GM12878 (cell line): ENCODE measurements at regions not wholly inside any gene's neighbourhood (a gene's known extent, or its start where the extent isn't known, plus 50 kb on each side); places are given as distances from the start of the nearest gene placed in this dataset.

Experiments used
- ATAC-seq: fragments of 200-7000 bp; cut with Tn5 transposase; 3 replicates; pipeline ENCODE4 v1.9.1; 2020; ENCODE audit warnings: mild to moderate bottlenecking, moderate library complexity
- BruUV-seq: library from RNA; stranded (reverse); fragments of 400-500 nt; replicated peaks from 2 replicates; lab custom pipeline; 2021; lab: Mats Ljungman, UMichigan
- CTCF ChIA-PET: fragments of 300-600 bp; sonication (Branson Sonifier 250); formaldehyde crosslinking; extraction: SDS; loops from one replicate; lab custom pipeline; 2021; ENCODE audit warnings: inconsistent platforms; lab: Yijun Ruan, JAX
- POLR2A ChIA-PET: fragments of 350-600 bp; formaldehyde crosslinking; extraction: SDS; loops from one replicate; lab custom pipeline; 2021; ENCODE audit warnings: inconsistent platforms; lab: Charles Lee
- RAD21 ChIA-PET: fragments of 300-600 bp; sonication (Branson Sonifier 250); formaldehyde crosslinking; loops from one replicate; lab custom pipeline; 2023; ENCODE audit warnings: antibody characterized with exemption; ENCODE audit not compliant: unreplicated experiment; lab: Charles Lee
- SMC1A ChIA-PET: fragments of 300-600 bp; sonication (Branson Sonifier 250); formaldehyde crosslinking; loops from one replicate; lab custom pipeline; 2023; ENCODE audit not compliant: unreplicated experiment, uncharacterized antibody; lab: Charles Lee
- DNase-seq: peaks from one replicate; pipeline ENCODE4 v3.0.0-alpha.2; 2011; ENCODE audit warnings: low read depth, low spot score
- FAIRE-seq: peaks from 3 replicates; lab custom pipeline; 2011; peaks lifted over from hg19 to GRCh38; lab: Jason Lieb, UNC
- H2AFZ ChIP-seq: 2 replicates; pipeline ENCODE4 v1.6.0; 2011; ENCODE audit warnings: low read depth, low read length, control low read depth; ENCODE audit not compliant: control insufficient read depth
- H3K27ac ChIP-seq: 2 replicates; pipeline ENCODE4 v1.5.1; 2011; ENCODE audit warnings: control low read depth; ENCODE audit not compliant: control insufficient read depth, insufficient read depth
- H3K27me3 ChIP-seq, 2 experiments: replicated peaks in 1 of 2; 2 replicates each; pipeline versions ENCODE4 v1.6.0 to v1.6.1; 2011; ENCODE audit warnings: low read length in 1 of 2; ENCODE audit not compliant: control insufficient read depth in 2 of 2, insufficient read depth in 2 of 2
- H3K36me3 ChIP-seq, 2 experiments: 2 replicates each; pipeline ENCODE4 v1.5.1; 2011; ENCODE audit warnings: low read length in 1 of 2; ENCODE audit not compliant: control insufficient read depth in 2 of 2, insufficient read depth in 2 of 2
- H3K4me1 ChIP-seq: 2 replicates; pipeline ENCODE4 v1.6.1; 2011; ENCODE audit warnings: mild to moderate bottlenecking, low read length, moderate library complexity, mixed read lengths; ENCODE audit not compliant: control insufficient read depth, insufficient read depth
- H3K4me2 ChIP-seq: 2 replicates; pipeline ENCODE4 v1.6.0; 2011; ENCODE audit warnings: control low read depth; ENCODE audit not compliant: control insufficient read depth, insufficient read depth
- H3K4me3 ChIP-seq: fragments of 200-600 bp; sonication (generic); 2 replicates; pipeline ENCODE4 v1.5.1; 2016
- H3K79me2 ChIP-seq: 2 replicates; pipeline ENCODE4 v1.6.0; 2011; ENCODE audit warnings: low read length; ENCODE audit not compliant: control insufficient read depth, insufficient read depth
- H3K9ac ChIP-seq: 2 replicates; pipeline ENCODE4 v1.8.0; 2011; ENCODE audit warnings: low read length, control low read depth, mixed read lengths; ENCODE audit not compliant: control insufficient read depth, insufficient read depth
- H3K9me3 ChIP-seq: replicated peaks from 3 replicates; pipeline ENCODE4 v1.5.1; 2011; ENCODE audit warnings: mild to moderate bottlenecking, low read length; ENCODE audit not compliant: control insufficient read depth, insufficient read depth
- H4K20me1 ChIP-seq: 2 replicates; pipeline ENCODE4 v1.6.0; 2011; ENCODE audit not compliant: control insufficient read depth, insufficient read depth
- BCL11A ChIP-seq: IDR thresholded peaks from 2 replicates; pipeline ENCODE4 v1.6.1; 2011; ENCODE audit warnings: low read depth, low read length
- CHD4 ChIP-seq: fragments of 200-600 bp; sonication (generic); IDR thresholded peaks from 2 replicates; pipeline ENCODE4 v1.6.1; 2016; ENCODE audit warnings: mild to moderate bottlenecking
- EP300 ChIP-seq, 2 experiments: fragments of 150-350 bp in 1 of 2; IDR thresholded peaks; 2 replicates each; pipeline ENCODE4 v1.6.1; 2011 to 2012; ENCODE audit warnings: low read depth in 2 of 2, low read length in 2 of 2, borderline replicate concordance in 1 of 2, improper control_type of control experiment in 1 of 2, inconsistent platforms in 1 of 2; ENCODE audit not compliant: control insufficient read depth in 1 of 2
- ESRRA ChIP-seq: IDR thresholded peaks from 2 replicates; pipeline ENCODE4 v1.6.1; 2012; ENCODE audit warnings: mild to moderate bottlenecking, low read length, improper control_type of control experiment
- KAT2A ChIP-seq: conservative IDR thresholded peaks from 2 replicates; pipeline ENCODE4 v1.6.1; 2011; ENCODE audit warnings: low read depth, low read length; ENCODE audit not compliant: control insufficient read depth
- SPI1 ChIP-seq: IDR thresholded peaks from 2 replicates; pipeline ENCODE4 v1.6.1; 2011; ENCODE audit warnings: low read depth, mild to moderate bottlenecking, low read length, moderate library complexity, borderline replicate concordance; ENCODE audit not compliant: insufficient read depth
- TCF12 ChIP-seq: IDR thresholded peaks from 2 replicates; pipeline ENCODE4 v1.6.1; 2011; ENCODE audit warnings: low read depth, mild to moderate bottlenecking, low read length
- ZBTB33 ChIP-seq: fragments of 450-650 bp; IDR thresholded peaks from 2 replicates; pipeline ENCODE4 v1.6.1; 2017; ENCODE audit warnings: mild to moderate bottlenecking
- ZNF592 ChIP-seq: fragments of 450-650 bp; IDR thresholded peaks from 2 replicates; pipeline ENCODE4 v1.6.1; 2017; ENCODE audit warnings: mild to moderate bottlenecking, moderate library complexity
- WGBS: methylation state at CpG from one replicate; pipeline ENCODE4 v1.1.6; 2016; ENCODE audit warnings: low lambda C conversion rate; ENCODE audit not compliant: insufficient replicate concordance, insufficient coverage; ENCODE audit errors: missing lambda C conversion rate; 5-methylcytosine and 5-hydroxymethylcytosine counted together
- in situ Hi-C: fragments of 300-500 bp; cut with MboI; formaldehyde crosslinking; loops from 9 replicates; pipeline ENCODE4 v1.14.3; 2018; ENCODE audit warnings: mixed read lengths
- intact Hi-C: fragments of 100-400 bp; cut with micrococcal nuclease; formaldehyde crosslinking; loops from one replicate; pipeline ENCODE4 v1.14.2; 2022; ENCODE audit not compliant: unreplicated experiment
- TF ChIP-seq, protein P1 (sequence below): IDR thresholded peaks from 2 replicates; pipeline ENCODE4 v1.6.1; 2011; ENCODE audit warnings: borderline replicate concordance, low read depth, mild to moderate bottlenecking, moderate library complexity, low read length; ENCODE audit not compliant: insufficient read depth, poor library complexity, severe bottlenecking
- TF ChIP-seq, protein P2 (sequence below): IDR thresholded peaks from 2 replicates; pipeline ENCODE4 v1.6.1; 2011; ENCODE audit warnings: mild to moderate bottlenecking, low read depth, low read length, moderate library complexity; ENCODE audit not compliant: insufficient replicate concordance

- ChIA-PET SMC1A (no interaction called here), RAD21 (no interaction called here), POLR2A (no interaction called here), CTCF (no interaction called here)
- H3K4me2 ChIP-seq, result no peak overlapping the region
- no peak for ATAC-seq
- H2AFZ ChIP-seq, result no peak overlapping the region
- no peak overlapping the region for H3K9ac ChIP-seq
- DNase-seq, result no peak
- no peak for FAIRE-seq
- H3K27me3 ChIP-seq, result no peaks in the 10 kb centered on the region; a peak in 2 of 4 replicates
- WGBS, result 44% methylated on average over 11 of the region's 11 CpGs
- no peaks in the 10 kb centered on the region for H4K20me1 ChIP-seq
- no peaks in the 10 kb centered on the region for H3K79me2 ChIP-seq
- intact Hi-C loops (no loop called here), in situ Hi-C loops (no loop called here)
- H3K4me3 ChIP-seq, result no peak overlapping the region
- H3K36me3 ChIP-seq, result no peaks in the 10 kb centered on the region
- no peaks in the 10 kb centered on the region for H3K4me1 ChIP-seq
- BruUV-seq, result no TSS peak
- no peak overlapping the region for H3K27ac ChIP-seq
- TF ChIP-seq SPI1, result no peak
- TF ChIP-seq, protein P1, sequence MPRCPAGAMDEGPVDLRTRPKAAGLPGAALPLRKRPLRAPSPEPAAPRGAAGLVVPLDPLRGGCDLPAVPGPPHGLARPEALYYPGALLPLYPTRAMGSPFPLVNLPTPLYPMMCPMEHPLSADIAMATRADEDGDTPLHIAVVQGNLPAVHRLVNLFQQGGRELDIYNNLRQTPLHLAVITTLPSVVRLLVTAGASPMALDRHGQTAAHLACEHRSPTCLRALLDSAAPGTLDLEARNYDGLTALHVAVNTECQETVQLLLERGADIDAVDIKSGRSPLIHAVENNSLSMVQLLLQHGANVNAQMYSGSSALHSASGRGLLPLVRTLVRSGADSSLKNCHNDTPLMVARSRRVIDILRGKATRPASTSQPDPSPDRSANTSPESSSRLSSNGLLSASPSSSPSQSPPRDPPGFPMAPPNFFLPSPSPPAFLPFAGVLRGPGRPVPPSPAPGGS, result no peak
- TF ChIP-seq KAT2A, result no peak
- TF ChIP-seq BCL11A, result no peak
- no peak for TF ChIP-seq EP300 (IDR thresholded peaks at IDR 0.05; ENCODE audit: borderline replicate concordance in 1 of 2, control insufficient read depth in 1 of 2, low read depth in 2 of 2, low read length in 2 of 2)
- TF ChIP-seq CHD4, result no peak
- TF ChIP-seq ZNF592, result no peak
- TF ChIP-seq TCF12, result no peak
- TF ChIP-seq, protein P2, sequence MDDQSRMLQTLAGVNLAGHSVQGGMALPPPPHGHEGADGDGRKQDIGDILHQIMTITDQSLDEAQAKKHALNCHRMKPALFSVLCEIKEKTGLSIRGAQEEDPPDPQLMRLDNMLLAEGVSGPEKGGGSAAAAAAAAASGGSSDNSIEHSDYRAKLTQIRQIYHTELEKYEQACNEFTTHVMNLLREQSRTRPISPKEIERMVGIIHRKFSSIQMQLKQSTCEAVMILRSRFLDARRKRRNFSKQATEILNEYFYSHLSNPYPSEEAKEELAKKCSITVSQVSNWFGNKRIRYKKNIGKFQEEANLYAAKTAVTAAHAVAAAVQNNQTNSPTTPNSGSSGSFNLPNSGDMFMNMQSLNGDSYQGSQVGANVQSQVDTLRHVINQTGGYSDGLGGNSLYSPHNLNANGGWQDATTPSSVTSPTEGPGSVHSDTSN, result no peak
- no peak for TF ChIP-seq ZBTB33
- no peak for TF ChIP-seq ESRRA
- no peaks in the 10 kb centered on the region for H3K9me3 ChIP-seq
Observed at GRCh38 chr6:27562027-27562410, 89.1 kb upstream of the ZNF184 start.
